ENCODE measurements at regions not wholly inside any gene's neighbourhood (a gene's known extent, or its start where the extent isn't known, plus 50 kb on each side); places are given as distances from the start of the nearest gene placed in this dataset.
"Not testable (repeated sequence)": the region's sequence is repeated elsewhere in the genome, so short reads cannot be mapped to it uniquely, and the experiment has no call there.

- no peak for DNase-seq
These were observed 879.6 kb upstream of the PCDH10 start for GRCh38 chr4:132269303-132269990.

DNA sequence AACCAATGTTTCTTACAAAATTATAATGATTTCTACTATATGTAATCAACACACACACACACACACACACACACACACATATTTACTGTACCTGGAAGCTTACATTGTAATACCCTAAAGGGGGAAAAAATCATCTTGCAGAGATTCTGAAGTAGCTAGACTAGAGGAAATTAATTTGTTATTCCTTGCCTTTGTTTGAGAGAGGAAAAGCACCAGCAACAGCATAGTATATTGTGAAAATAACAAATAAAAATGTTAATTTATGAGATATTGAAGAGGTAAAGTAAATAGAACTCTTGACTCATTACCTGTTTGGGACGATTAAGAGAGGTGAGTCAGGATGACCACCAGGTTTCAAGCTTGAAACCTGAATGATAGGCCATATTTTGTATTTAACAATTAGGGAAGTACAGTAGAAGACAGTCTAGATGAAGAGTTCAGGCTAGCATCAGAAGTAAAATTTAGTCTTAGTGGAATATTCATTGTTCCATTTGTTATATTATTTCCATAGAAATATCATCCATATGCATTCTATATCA is 873.4 kb upstream of the PCDH10 start:
- DNase-seq: no peak

DNA sequence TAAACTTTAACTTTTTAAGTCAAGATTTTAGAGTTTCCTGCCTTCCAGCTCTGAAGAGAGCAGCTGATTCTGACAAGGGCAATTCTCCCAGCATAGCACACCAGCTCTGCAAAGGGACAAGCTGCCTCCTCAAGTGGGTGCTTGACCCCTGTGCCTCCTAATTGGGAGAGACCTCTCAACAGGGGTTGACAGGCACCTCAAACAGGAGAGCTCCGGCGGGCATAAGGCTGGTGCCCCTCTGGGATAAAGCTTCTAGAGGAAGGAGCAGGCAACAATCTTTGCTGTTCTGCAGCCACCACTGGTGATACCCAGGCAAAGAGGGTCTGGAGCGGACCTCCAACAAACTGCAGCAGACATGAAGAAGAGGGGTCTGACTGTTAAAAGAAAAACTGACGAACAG is 872.9 kb upstream of the PCDH10 start:
- DNase-seq: no peak

GRCh38 chr4:132276989-132277388 is 872.1 kb upstream of the PCDH10 start:
- no peak for DNase-seq

DNA sequence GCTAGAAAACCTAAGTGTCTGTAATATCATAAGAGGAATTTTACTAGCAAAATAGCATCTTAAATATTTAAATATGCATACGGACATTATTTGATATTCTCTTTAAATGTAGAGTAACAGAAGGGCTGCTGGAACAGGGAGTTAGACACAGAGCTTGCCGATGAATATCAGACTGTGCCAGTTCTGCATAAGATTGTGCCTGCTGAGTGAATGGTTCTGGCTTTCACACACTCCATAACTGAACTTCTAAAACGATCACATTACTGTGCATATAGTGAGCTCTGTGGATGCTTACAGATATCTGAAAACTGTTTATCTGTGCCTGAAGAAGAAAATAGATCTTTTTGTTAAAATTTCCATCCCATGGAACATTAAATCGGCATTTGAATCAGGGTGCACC is 867.4 kb upstream of the PCDH10 start:
- no peak for DNase-seq

- no peak for DNase-seq
These were observed 864.1 kb upstream of the PCDH10 start for GRCh38 chr4:132284910-132285426.

- no peak for DNase-seq
These were observed 851.7 kb upstream of the PCDH10 start for GRCh38 chr4:132297346-132297745.

- no peak for DNase-seq
These were observed 849.3 kb upstream of the PCDH10 start for GRCh38 chr4:132299841-132300240.

GRCh38 chr4:132312521-132312920 is 836.6 kb upstream of the PCDH10 start:
- DNase-seq: no peak

DNA sequence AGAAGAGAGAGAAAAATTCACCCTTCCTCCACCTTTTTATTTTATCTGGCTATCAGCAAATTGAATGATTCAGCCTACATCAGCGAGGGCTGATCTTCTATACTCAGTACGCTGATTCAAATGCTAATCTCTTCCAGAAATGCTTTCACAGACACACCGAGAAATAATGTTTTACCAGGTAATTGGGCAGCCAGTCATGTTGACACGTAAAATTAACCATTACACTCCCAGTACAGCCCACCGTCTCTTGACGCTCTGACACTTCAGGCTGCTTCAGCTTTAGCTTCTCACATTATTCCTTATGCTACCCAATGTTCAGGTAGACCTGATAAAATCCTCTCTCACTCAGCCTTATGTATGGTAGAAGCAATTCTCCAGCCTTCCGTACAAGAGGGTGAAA is 835.2 kb upstream of the PCDH10 start:
- no peak for DNase-seq

GRCh38 chr4:132316738-132317137 is 832.4 kb upstream of the PCDH10 start:
- DNase-seq: no peak

DNA sequence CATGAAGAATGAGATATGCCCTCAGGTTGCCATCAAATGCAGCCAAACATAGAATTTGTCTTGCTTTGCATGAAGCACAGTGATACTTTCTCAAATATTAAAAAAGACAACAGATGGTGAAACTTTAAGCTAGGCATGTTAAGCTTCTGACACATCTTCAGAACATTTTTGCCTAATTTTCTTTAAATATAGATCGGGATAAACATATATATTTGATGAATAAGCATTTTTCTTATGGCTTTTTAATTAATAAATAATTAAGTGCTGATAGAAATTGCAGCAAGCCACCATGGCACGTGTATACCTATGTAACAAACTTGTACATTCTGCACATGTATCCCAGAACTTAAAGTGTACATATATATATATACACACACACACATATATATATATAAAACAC is 831.2 kb upstream of the PCDH10 start:
- DNase-seq: no peak

- DNase-seq: no peak
These were observed 820.3 kb upstream of the PCDH10 start for GRCh38 chr4:132328761-132329160.

GRCh38 chr4:132330994-132331393 is 818.1 kb upstream of the PCDH10 start:
- no peak for DNase-seq

DNA sequence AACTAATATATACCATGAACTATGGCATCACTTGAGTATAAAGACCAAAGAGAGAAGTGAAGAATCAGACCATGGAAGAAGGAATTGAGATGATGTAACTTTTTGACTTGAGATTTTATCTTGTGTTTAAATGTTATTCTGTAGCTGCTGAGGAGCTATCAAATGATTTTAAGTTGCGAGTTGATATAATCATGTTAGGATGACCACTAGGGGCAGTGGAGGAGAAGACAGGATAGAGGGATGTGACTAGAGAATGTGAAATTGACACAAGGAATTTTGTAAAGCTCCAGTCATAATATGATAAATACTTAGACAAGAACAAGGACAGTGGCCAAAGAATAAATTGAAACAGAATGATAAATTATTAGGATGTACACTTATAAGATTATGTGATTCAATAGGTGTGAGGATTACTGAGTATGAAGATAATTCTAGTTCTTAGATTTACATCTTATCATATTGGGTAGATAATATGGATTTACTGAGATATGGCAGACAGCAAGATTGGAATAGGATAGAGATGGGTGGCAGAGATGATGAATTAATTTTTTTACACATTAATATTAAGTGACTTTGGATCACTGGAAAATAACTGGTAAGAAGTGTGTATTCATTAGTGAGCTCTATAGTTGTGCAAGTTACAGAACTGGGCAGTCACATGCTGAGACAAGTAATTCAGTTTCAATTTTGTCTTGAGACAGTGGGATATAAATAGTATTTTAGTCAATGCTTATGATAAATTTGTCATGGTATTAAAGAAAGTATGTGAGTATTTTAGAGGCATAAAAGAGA is 816.0 kb upstream of the PCDH10 start:
- no peak for DNase-seq

- no peak for DNase-seq
These were observed 815.4 kb upstream of the PCDH10 start for GRCh38 chr4:132333724-132334047.

GRCh38 chr4:132334081-132334480 is 815.0 kb upstream of the PCDH10 start:
- no peak for DNase-seq

GRCh38 chr4:132344924-132345828 is 803.9 kb upstream of the PCDH10 start:
- DNase-seq: peak; percentile 24

DNA sequence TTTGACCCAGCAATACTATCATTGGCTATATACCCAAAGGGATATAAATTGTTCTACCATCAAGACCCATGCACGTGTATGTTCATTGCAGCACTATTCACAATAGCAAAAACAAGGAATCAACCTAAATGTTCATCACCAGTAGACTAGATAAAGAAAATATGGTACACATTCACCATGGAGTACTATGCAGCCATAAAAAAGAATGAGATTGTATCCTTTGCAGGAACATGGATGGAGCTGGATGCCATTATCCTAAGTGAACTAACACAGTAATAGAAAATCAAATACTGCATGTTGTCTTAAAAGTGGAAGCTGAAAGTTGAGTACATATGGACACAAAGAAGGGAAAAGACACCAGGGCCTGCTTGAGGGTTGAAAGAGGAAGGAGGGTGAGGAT is 803.1 kb upstream of the PCDH10 start:
- no peak for DNase-seq

GRCh38 chr4:132351606-132352005 is 797.5 kb upstream of the PCDH10 start:
- DNase-seq: not testable (repeated sequence)

- no peak for DNase-seq
These were observed 766.9 kb upstream of the PCDH10 start for GRCh38 chr4:132382243-132382642.

GRCh38 chr4:132383571-132384199 is 765.4 kb upstream of the PCDH10 start:
- DNase-seq: no peak

GRCh38 chr4:132384709-132385108 is 764.4 kb upstream of the PCDH10 start:
- DNase-seq: no peak
